OCI-LY7 (cell line): ENCODE measurements at regions not wholly inside any gene's neighbourhood (a gene's known extent, or its start where the extent isn't known, plus 50 kb on each side); places are given as distances from the start of the nearest gene placed in this dataset.

Source experiments
- BruUV-seq: library from RNA; stranded (reverse); fragments of 400-500 nt; replicated peaks from 2 replicates; lab custom pipeline; 2021; lab: Mats Ljungman, UMichigan
- CTCF ChIA-PET: fragments of 300-600 bp; sonication (Branson Sonifier 250); formaldehyde crosslinking; loops from one replicate; lab custom pipeline; 2022; ENCODE audit warnings: antibody characterized with exemption; ENCODE audit not compliant: unreplicated experiment; lab: Charles Lee
- POLR2A ChIA-PET: fragments of 300-600 bp; sonication (Branson Sonifier 250); formaldehyde crosslinking; loops from one replicate; lab custom pipeline; 2022; ENCODE audit warnings: antibody characterized with exemption; lab: Charles Lee
- DNase-seq: peaks from one replicate; pipeline ENCODE4 v3.0.0-alpha.2; 2015; ENCODE audit warnings: low spot score
- H2AFZ ChIP-seq: fragments of 200-600 bp; sonication (generic), shearing (Covaris generic); 2 replicates; pipeline ENCODE4 v1.6.1; 2014; ENCODE audit warnings: mild to moderate bottlenecking, antibody characterized with exemption, low read length, moderate library complexity
- H3K27ac ChIP-seq: fragments of 200-600 bp; sonication (generic); 2 replicates; pipeline ENCODE4 v1.5.1; 2014; ENCODE audit warnings: mixed run types, low read depth, mild to moderate bottlenecking, moderate library complexity, low read length, inconsistent platforms; ENCODE audit not compliant: poor library complexity, severe bottlenecking
- H3K36me3 ChIP-seq: fragments of 200-600 bp; sonication (generic); 2 replicates; pipeline ENCODE4 v1.6.1; 2014; ENCODE audit warnings: mild to moderate bottlenecking, antibody characterized with exemption, low read length, moderate library complexity, mixed read lengths; ENCODE audit not compliant: insufficient read depth
- H3K4me1 ChIP-seq: fragments of 200-600 bp; sonication (generic); 2 replicates; pipeline ENCODE4 v1.5.1; 2014; ENCODE audit warnings: mild to moderate bottlenecking, low read length; ENCODE audit not compliant: insufficient read depth, poor library complexity, severe bottlenecking
- H3K4me2 ChIP-seq: fragments of 200-600 bp; sonication (generic); 2 replicates; pipeline ENCODE4 v1.6.1; 2014; ENCODE audit warnings: mild to moderate bottlenecking, low read length
- H3K4me3 ChIP-seq: fragments of 200-600 bp; sonication (generic); 2 replicates; pipeline ENCODE4 v1.5.1; 2014; ENCODE audit warnings: mild to moderate bottlenecking, low read depth, low read length; ENCODE audit not compliant: poor library complexity, severe bottlenecking
- H3K79me2 ChIP-seq: fragments of 200-600 bp; sonication (generic); 2 replicates; pipeline ENCODE4 v1.6.1; 2016; ENCODE audit warnings: low read depth, mild to moderate bottlenecking, low read length, moderate library complexity, mixed read lengths; ENCODE audit not compliant: insufficient read depth
- H3K9me2 ChIP-seq: fragments of 200-600 bp; sonication (generic); 2 replicates; pipeline ENCODE4 v1.6.1; 2016; ENCODE audit warnings: mild to moderate bottlenecking, low read length, mixed read lengths; ENCODE audit not compliant: insufficient read depth
- H3K9me3 ChIP-seq: fragments of 200-600 bp; sonication (generic); 2 replicates; pipeline ENCODE4 v1.6.1; 2014; ENCODE audit warnings: mild to moderate bottlenecking, mixed run types, low read length, mixed read lengths
- H4K20me1 ChIP-seq: fragments of 200-600 bp; sonication (generic); 2 replicates; pipeline ENCODE4 v1.6.1; 2014; ENCODE audit warnings: mild to moderate bottlenecking, antibody characterized with exemption, low read length, moderate library complexity, mixed read lengths; ENCODE audit not compliant: insufficient read depth
- CTCF ChIP-seq: fragments of 200-600 bp; sonication (generic); conservative IDR thresholded peaks from 2 replicates; pipeline ENCODE4 v1.5.1; 2014; ENCODE audit warnings: mild to moderate bottlenecking, antibody characterized with exemption, low read length, moderate library complexity, mixed read lengths
- EZH2phosphoT487 ChIP-seq: fragments of 200-600 bp; sonication (generic); IDR thresholded peaks from 2 replicates; pipeline ENCODE4 v1.6.1; 2018; ENCODE audit warnings: low read depth, borderline replicate concordance, mild to moderate bottlenecking, mixed run types, antibody characterized with exemption, low read length, moderate library complexity, mixed read lengths
- intact Hi-C: fragments of 100-400 bp; cut with micrococcal nuclease; formaldehyde crosslinking; loops from one replicate; pipeline ENCODE4 v1.10.0; 2022; ENCODE audit not compliant: unreplicated experiment

GRCh38 chr18:11284349-11284748 lies 135.0 kb upstream of the PIEZO2 start:
- ChIA-PET POLR2A (interaction anchor here (0.6 kb wide), 1 partner anchor 142 kb away, joined by 8 read pairs; no protein-coding TSS in a partner anchor), CTCF (no interaction called here)
- no peaks in the 10 kb centered on the region for H3K9me3 ChIP-seq
- H3K4me3 ChIP-seq: no peak overlapping the region
- no peak overlapping the region for H3K27ac ChIP-seq
- no peaks in the 10 kb centered on the region for H4K20me1 ChIP-seq
- TF ChIP-seq EZH2phosphoT487 (no peak), CTCF (no peak)
- no peaks in the 10 kb centered on the region for H3K4me1 ChIP-seq
- H2AFZ ChIP-seq: no peak overlapping the region
- no peaks in the 10 kb centered on the region for H3K79me2 ChIP-seq
- no peaks in the 10 kb centered on the region for H3K9me2 ChIP-seq
- BruUV-seq: no TSS peak
- no peak overlapping the region for H3K4me2 ChIP-seq
- H3K36me3 ChIP-seq: no peaks in the 10 kb centered on the region
- intact Hi-C loops: no loop called here
- no peak for DNase-seq

- no peak overlapping the region for H3K4me2 ChIP-seq
Observed at GRCh38 chr18:11283479-11284161, 134.3 kb upstream of the PIEZO2 start.

More at GRCh38 chr18:11283479-11284161, 134.3 kb upstream of the PIEZO2 start:
- H3K4me3 ChIP-seq: no peak overlapping the region
- DNase-seq: no peak
- TF ChIP-seq EZH2phosphoT487 (no peak), CTCF (no peak)
- ChIA-PET POLR2A (interaction anchor here (0.5 kb wide), 1 partner anchor 233 kb away, joined by 5 read pairs; no protein-coding TSS in a partner anchor), CTCF (no interaction called here)
- no peaks in the 10 kb centered on the region for H3K4me1 ChIP-seq
- no peaks in the 10 kb centered on the region for H3K9me3 ChIP-seq
- no peak overlapping the region for H2AFZ ChIP-seq
- no TSS peak for BruUV-seq
- H3K9me2 ChIP-seq: no peaks in the 10 kb centered on the region
- intact Hi-C loops: no loop called here
- no peak overlapping the region for H3K27ac ChIP-seq
- no peaks in the 10 kb centered on the region for H4K20me1 ChIP-seq
- H3K79me2 ChIP-seq: no peaks in the 10 kb centered on the region
- no peaks in the 10 kb centered on the region for H3K36me3 ChIP-seq
